Stimulated activated CD4-positive, alpha-beta T cell treated with anti-CD3 and anti-CD28 coated beads, Interleukin-4, amount 100 ng/mL, for 4 hours (primary cell): ENCODE measurements at regions not wholly inside any gene's neighbourhood (a gene's known extent, or its start where the extent isn't known, plus 50 kb on each side); places are given as distances from the start of the nearest gene placed in this dataset.

Experiments used
- DNase-seq, 2 experiments: peaks; one replicate each; pipeline ENCODE4 v3.0.0-alpha.2; 2020

- DNase-seq: no peak
Measured at GRCh38 chr6:15048367-15048766, 197.5 kb upstream of the JARID2 start.

- DNase-seq: no peak
Measured at GRCh38 chr6:15058200-15059061, 187.4 kb upstream of the JARID2 start.

GRCh38 chr6:15061180-15061641 lies 184.7 kb upstream of the JARID2 start:
- DNase-seq: no peak

GRCh38 chr6:15061908-15062515 lies 183.9 kb upstream of the JARID2 start:
- DNase-seq: no peak

- DNase-seq: no peak
Measured at GRCh38 chr6:15062516-15063252, 183.2 kb upstream of the JARID2 start.

- DNase-seq: no peak
Measured at GRCh38 chr6:15063253-15063853, 182.5 kb upstream of the JARID2 start.

GRCh38 chr6:15065261-15065989 lies 180.4 kb upstream of the JARID2 start:
- DNase-seq: no peak

- DNase-seq: no peak
Measured at GRCh38 chr6:15066089-15066758, 179.6 kb upstream of the JARID2 start.

GRCh38 chr6:15073344-15073789 lies 172.5 kb upstream of the JARID2 start:
- no peak for DNase-seq

- no peak for DNase-seq
Measured at GRCh38 chr6:15073883-15074465, 171.9 kb upstream of the JARID2 start.

GRCh38 chr6:15074806-15075205 lies 171.1 kb upstream of the JARID2 start:
- DNase-seq: no peak

- no peak for DNase-seq
Measured at GRCh38 chr6:15076565-15076964, 169.3 kb upstream of the JARID2 start.

- no peak for DNase-seq
Measured at GRCh38 chr6:15077006-15077405, 168.9 kb upstream of the JARID2 start.

- no peak for DNase-seq
Measured at GRCh38 chr6:15077961-15078360, 167.9 kb upstream of the JARID2 start.

GRCh38 chr6:15079288-15079817 lies 166.5 kb upstream of the JARID2 start:
- DNase-seq: no peak

GRCh38 chr6:15080895-15081294 lies 165.0 kb upstream of the JARID2 start:
- no peak for DNase-seq

GRCh38 chr6:15081447-15081846 lies 164.4 kb upstream of the JARID2 start:
- no peak for DNase-seq

GRCh38 chr6:15082708-15083107 lies 163.2 kb upstream of the JARID2 start:
- DNase-seq: no peak

- DNase-seq: no peak
Measured at GRCh38 chr6:15086348-15087158, 159.3 kb upstream of the JARID2 start.

GRCh38 chr6:15087186-15087589 lies 158.7 kb upstream of the JARID2 start:
- no peak for DNase-seq
